ENCODE measurements at regions not wholly inside any gene's neighbourhood (a gene's known extent, or its start where the extent isn't known, plus 50 kb on each side); places are given as distances from the start of the nearest gene placed in this dataset.
"Not testable (repeated sequence)": the region's sequence is repeated elsewhere in the genome, so short reads cannot be mapped to it uniquely, and the experiment has no call there.

DNA sequence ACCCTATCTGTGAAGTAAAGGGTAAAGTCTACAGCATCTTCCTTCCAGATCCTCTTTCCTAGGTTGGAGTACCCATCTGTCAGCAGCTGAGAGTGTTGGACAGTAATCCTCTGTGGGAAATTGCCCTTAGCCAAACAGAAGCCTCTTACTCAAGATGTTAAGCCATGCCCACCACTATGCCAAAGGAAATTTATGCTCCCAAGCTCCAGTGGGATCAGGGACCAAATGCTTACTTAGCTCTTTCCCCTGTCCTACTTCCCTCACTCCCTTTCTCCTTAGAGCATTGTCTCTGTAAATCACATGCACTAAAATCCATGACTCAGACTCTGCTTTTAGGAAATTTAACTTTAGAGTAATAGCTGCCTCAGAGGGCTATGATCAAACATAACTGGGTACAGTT lies 254.0 kb downstream of the BRINP2 start:
- Mint-ChIP-seq H3K9me3 (no peaks in the 10 kb centered on the region), H3K36me3 (ENCODE audit: low read depth) (no peaks in the 10 kb centered on the region), H3K27ac (ENCODE audit: unreplicated experiment) (no peak overlapping the region), H3K4me3 (no peak overlapping the region), H3K27me3 (ENCODE audit: low read depth) (no peaks in the 10 kb centered on the region), H3K4me1 (no peaks in the 10 kb centered on the region)
- TF ChIP-seq CTCF (conservative IDR thresholded peaks at IDR 0.05): no peak
- no peak for DNase-seq (ENCODE audit: low read depth, low spot score)

DNA sequence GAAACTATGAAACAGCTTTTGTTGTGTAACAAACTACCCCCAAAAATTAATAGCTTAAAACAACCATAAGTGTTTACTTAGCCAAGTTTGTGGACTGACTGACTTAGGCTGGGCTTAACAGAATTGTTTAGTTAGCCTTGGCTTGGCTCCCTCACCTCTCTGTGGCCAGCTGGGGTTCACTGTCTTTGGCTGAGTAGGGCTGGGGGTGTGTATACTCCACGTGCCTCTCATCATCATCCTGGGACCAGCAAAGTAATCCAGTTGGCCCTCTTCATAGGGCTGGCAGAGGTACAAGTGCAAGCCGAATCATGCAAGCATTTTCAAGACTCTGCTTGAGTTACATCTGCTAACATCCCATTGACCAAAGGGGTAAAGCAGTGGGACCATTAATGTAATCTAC lies 252.3 kb downstream of the BRINP2 start:
- Mint-ChIP-seq H3K36me3 (ENCODE audit: low read depth) (no peaks in the 10 kb centered on the region), H3K4me1 (no peaks in the 10 kb centered on the region), H3K27ac (ENCODE audit: unreplicated experiment) (no peak overlapping the region), H3K4me3 (no peak overlapping the region), H3K9me3 (peaks cover 3% of the 10 kb centered on the region), H3K27me3 (ENCODE audit: low read depth) (no peaks in the 10 kb centered on the region)
- no peak for DNase-seq (ENCODE audit: low read depth, low spot score)
- no peak for TF ChIP-seq CTCF (conservative IDR thresholded peaks at IDR 0.05)

DNA sequence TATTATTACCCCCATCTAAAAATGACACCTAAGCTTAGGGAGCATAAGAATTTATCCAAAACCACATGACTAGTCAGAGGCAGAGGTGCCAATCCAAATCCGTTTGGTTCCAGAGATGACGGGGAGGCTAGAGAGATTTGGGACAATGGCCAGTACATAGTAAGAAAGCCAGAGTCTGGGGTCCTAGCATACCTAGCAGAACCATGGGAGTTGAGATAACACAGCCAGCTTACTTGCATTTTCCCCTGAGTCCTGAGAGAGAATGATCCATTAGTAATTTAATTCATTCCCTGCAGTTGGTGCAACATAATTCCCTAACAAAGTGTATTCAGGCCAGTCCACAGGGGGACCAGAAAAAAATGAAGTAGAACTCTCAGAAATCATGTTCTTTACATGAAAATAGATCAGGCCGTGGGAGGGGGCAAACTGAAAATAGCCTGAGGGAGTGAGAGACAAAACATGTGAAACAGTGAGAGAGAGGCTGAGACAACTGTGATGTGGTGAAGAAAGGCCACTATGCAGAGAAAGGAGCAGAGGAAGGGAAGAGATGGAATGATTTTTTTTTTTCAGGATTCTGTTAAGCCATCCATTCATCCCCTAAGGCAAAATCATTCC lies 243.3 kb downstream of the BRINP2 start:
- Mint-ChIP-seq H3K4me3 (peak overlapping the region; percentile 10), H3K9me3 (peaks cover 6% of the 10 kb centered on the region), H3K36me3 (ENCODE audit: low read depth) (no peaks in the 10 kb centered on the region), H3K27ac (ENCODE audit: unreplicated experiment) (peak overlapping the region; percentile 52), H3K4me1 (peaks cover 27% of the 10 kb centered on the region), H3K27me3 (ENCODE audit: low read depth) (no peaks in the 10 kb centered on the region)
- no peak for DNase-seq (ENCODE audit: low read depth, low spot score)
- TF ChIP-seq CTCF (conservative IDR thresholded peaks at IDR 0.05): no peak

DNA sequence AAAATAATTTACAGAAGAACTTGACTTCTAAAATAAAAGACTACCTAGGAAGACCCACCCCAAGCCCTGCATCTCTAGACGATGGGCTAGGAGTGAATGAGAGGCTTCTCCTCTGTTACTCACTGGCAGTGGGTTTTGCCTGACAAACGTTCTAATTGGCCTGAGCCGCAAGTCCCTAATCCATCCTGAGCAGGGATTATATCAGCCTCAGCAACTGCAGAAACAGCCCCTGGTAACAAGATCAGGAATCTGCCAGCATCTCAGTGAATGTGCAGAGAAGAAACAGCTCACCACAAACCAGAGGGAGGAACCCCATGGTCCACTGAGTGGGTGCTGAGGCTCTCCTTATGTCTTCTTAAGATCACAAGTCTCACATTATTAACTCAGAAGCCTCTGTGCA lies 240.6 kb downstream of the BRINP2 start:
- Mint-ChIP-seq H3K27ac (ENCODE audit: unreplicated experiment) (no peak overlapping the region), H3K4me1 (peaks cover 27% of the 10 kb centered on the region), H3K36me3 (ENCODE audit: low read depth) (no peaks in the 10 kb centered on the region), H3K9me3 (no peaks in the 10 kb centered on the region), H3K4me3 (no peak overlapping the region), H3K27me3 (ENCODE audit: low read depth) (no peaks in the 10 kb centered on the region)
- DNase-seq (ENCODE audit: low read depth, low spot score): no peak
- no peak for TF ChIP-seq CTCF (conservative IDR thresholded peaks at IDR 0.05)

DNA sequence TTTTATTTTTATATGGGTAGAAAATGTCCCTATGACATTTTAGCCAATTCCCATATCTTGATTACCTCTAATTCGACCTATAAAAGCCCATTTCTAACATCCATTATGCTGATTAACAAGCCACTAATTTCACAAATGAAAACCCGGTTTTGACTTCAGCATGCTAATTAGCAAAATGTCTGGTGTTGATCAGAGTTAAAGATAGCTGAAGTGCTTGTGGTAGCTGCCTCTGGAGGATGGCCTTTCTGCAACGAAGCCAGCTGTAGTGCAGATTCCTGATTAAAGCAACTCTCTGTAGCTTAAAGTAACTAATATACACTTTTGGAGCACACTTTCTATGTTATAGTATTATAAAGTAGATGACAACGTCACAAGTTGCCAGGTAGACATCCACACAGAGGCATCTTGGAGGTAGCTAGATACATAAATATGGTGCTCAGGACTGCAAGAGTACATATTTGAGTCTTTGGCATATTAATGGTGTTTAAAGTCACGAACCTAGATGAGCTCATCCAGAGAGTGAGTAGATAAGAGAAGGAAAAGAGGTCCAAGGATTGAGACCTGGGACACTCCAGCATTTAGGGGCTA lies 239.5 kb downstream of the BRINP2 start:
- Mint-ChIP-seq H3K36me3 (ENCODE audit: low read depth) (no peaks in the 10 kb centered on the region), H3K27ac (ENCODE audit: unreplicated experiment) (no peak overlapping the region), H3K27me3 (ENCODE audit: low read depth) (no peaks in the 10 kb centered on the region), H3K4me1 (peaks cover 27% of the 10 kb centered on the region), H3K4me3 (no peak overlapping the region), H3K9me3 (no peaks in the 10 kb centered on the region)
- no peak for DNase-seq (ENCODE audit: low read depth, low spot score)
- TF ChIP-seq CTCF (conservative IDR thresholded peaks at IDR 0.05): no peak

- not testable (repeated sequence) for H3K4me3 Mint-ChIP-seq; H3K9me3 Mint-ChIP-seq; H3K4me1 Mint-ChIP-seq; H3K36me3 Mint-ChIP-seq (ENCODE audit: low read depth); H3K27ac Mint-ChIP-seq (ENCODE audit: unreplicated experiment); DNase-seq (ENCODE audit: low read depth, low spot score); H3K27me3 Mint-ChIP-seq (ENCODE audit: low read depth)
Observed at GRCh38 chr1:177406323-177406722, 235.6 kb downstream of the BRINP2 start.
